GM18520 (cell line): ENCODE measurements at regions not wholly inside any gene's neighbourhood (a gene's known extent, or its start where the extent isn't known, plus 50 kb on each side); places are given as distances from the start of the nearest gene placed in this dataset.
"Not testable (repeated sequence)": the region's sequence is repeated elsewhere in the genome, so short reads cannot be mapped to it uniquely, and the experiment has no call there.

Source experiments
- ATAC-seq: cut with Tn5 transposase; IDR thresholded peaks from one replicate; pipeline ENCODE4 v1.9.1; 2021; ENCODE audit not compliant: unreplicated experiment

DNA sequence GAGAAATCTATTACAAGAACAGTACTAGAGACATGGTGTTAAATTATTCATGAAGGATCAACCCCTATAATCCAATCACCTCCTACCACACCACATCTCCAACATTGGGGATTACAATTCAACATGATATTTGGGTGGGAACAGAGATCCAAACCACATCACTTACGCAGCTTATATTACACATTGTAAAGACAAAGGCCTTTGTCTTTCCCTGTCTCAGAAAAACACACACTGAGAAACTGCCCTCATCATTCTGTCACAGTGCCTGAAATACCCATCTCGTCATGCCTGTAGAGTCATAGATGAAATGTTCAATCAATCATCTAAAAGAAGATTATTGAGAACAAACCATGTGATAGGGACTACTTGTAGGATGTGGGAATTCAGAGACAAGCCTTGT lies 558.8 kb upstream of the GRIA3 start:
- no peak for ATAC-seq

DNA sequence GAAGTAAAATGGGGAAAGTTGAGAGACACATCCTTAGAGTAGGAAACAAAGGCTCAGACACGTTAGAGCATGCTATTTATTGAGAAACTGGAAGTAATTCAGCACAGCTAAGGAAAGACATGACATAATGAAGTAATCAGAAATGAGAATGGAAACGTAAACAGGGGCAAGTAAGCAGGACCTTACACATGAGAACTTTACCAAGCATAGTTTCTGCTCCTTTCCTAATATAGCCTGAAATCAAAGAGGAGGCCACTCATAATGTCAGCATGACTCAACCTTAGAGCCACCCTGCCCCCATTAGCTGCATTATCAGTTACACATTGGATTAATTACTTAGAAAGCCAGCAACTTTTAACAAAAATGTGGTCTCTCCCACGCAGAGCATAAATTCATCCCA lies 558.3 kb upstream of the GRIA3 start:
- no peak for ATAC-seq

DNA sequence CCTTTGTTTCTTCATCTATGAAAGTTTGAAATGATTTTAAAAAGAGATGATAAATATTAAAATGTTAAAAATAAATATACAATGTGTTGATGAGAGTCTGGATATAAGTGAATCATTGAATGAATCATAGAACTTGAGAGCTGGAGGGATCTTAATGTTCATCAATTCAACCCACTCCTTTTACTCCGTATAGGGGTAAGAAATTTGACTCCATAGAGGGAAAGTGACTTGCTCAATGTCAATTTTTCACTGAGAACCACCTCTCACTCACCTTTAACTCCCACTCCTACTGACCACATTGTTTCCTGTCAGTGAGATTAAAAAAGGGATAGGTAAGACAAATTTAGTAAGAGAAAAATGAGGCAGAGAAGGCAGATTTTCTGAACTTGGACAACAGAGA lies 557.2 kb upstream of the GRIA3 start:
- ATAC-seq = no peak

DNA sequence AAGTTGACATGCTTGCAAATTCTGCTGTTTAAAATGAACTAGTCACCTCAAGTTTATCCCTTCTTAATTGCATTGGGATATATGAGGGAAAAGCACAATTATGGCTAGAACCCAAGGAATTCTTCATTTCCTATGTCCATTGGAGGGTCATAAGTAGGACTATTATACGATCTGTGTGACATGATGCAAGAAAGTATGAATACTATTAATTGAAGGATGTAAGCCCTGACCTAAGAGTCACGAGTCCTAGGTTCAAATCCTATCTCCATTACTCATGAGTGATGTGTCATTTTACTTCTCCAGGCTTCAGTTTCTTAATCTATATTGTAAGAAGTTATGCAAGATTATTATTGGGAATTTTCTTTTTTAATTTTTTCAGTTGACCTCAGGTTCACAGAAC lies 542.9 kb upstream of the GRIA3 start:
- ATAC-seq = no peak

DNA sequence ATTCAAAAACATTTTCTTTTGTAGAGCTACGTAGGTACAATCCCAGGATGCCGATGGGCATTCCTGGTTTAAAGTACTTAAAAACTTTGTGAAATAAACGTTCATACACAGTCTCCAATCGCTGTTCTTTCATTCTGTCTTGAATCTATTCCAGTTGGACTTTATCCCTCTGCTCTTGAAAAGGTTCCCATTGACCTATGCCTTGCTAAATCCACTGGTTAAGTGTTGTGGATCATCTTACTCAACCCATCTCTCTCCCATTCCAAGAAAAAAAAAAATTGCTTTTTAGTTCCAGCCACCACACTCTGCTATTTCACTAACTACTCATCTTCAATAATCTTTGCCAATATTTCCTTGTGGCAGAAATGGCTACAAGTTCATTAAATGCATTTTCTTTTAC lies 542.3 kb upstream of the GRIA3 start:
- no peak for ATAC-seq

DNA sequence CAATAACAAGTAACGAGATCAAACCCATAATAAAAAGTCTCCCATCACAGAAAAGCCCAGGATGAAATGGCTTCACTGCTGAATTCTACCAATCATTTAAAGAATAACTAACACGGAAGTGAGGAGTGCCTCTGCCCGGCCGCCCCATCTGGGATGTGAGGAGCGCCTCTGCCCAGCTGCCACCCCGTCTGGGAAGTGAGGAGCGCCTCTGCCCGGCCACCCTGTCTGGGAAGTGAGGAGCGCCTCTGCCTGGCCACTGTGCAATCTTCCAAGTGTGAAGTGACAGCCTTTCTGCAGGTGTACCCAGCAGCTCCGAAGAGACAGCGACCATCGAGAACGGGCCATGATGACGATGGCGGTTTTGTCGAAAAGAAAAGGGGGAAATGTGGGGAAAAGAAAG lies 528.8 kb upstream of the GRIA3 start:
- ATAC-seq = not testable (repeated sequence)

DNA sequence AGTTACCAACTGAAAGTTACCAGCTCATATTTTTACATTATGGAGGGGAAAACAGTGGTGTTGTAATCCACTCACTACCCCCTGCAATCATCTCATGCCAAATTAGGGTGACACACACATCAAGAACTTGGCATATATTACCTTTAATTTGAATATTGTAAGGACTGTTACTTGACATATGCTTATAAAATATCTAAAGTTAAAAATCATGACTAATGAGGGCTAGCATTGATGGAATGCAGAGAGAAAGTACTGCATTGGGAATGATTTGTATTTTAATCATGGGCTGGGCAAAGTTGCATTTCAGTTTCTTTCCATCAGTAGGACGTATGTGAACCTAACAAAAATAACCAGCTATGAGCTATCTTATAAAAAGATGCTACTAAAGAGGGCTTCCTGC lies 517.5 kb upstream of the GRIA3 start:
- no peak for ATAC-seq

DNA sequence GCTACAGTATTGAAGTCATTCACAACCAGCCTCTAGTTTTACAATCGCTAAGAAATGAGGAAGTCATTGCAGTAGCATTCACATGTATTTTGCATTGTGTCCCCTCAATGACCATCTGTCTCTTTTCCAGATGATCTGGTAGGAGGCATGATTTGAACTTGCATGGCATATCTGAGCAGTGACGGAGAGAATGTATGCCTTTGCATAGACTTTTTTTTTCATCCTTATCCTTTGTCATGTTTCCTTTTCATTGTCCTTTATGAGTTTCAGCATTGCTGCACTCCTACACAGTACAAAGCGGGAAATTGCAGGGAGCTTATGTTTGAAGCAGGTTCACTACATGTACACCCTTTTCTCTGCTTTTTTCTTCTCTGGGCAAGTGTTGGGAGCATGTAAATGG lies 516.4 kb upstream of the GRIA3 start:
- ATAC-seq = no peak

DNA sequence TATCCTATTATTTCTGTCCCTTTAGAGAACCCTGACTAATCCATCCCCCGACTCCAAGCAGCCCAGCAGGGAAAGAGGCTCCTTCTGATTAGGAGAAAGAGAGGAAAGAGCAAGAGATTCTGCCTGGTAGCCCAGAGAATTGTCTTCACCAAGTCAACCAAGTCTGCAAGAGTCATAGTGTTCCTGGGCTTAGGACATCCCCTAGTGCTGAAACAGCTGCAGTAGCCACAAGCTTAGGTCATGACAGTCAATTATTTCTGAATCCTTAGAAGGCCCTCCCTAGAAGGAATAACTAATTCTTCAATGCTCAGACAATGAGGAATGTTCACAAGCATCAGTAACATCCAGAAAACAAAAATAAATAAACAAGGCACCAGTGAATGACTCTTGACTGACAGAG lies 480.3 kb upstream of the GRIA3 start:
- no peak for ATAC-seq

DNA sequence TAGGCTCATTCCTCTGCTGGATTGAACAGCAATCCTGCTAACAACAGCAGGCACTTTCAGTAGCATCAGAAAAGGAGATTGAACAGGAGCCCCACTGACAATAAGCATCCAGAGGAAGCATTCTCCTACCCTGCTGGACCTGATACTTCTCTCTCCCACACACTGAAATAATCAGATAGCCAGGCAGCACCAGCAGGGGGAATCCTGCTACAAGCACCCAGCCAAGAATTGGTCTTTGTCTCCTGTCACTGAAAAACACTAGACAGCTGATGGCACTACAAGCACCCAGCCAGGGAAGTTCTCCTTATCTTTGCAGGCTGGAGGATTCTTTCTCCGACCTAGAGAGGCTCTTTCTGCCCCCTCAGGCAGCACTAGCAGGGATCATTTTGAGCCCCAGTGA lies 444.3 kb upstream of the GRIA3 start:
- no peak for ATAC-seq

DNA sequence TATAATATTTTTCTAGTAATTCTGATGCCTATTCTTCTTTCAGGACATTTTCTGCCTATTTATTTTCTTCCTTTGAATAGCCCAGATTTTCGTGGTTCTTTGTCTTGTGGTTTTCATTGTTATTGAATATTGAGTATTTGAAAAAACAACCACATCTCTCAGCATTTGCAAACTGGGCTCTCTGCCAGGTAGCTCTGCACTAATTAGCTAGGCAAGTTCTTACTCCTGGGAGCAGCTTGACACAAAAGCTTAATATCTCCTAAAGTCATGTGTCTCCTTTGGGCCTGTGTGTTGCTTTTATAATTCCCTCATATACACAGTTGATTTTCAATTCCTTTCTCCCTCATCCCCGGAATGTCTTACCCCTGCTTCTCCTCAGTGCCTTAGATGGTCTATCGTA lies 413.5 kb upstream of the GRIA3 start:
- ATAC-seq = no peak

DNA sequence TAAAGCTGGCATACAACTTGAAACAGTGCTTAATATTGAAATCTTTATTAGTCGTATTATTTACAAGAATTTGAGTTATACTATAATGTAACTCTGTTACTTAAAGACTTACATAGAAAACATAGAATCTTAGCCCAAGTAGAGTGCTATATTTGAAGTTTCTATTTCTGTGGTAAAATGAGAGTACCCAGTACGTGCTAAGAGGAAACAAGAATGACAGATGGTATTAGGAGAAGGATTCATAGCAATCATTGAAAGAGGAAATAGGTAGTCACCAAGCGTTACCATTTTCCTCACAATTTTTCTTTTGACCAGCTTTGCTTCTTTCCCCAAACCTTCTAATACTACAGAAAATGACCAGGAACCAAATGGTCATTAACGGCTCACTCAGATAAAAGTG lies 412.1 kb upstream of the GRIA3 start:
- no peak for ATAC-seq

DNA sequence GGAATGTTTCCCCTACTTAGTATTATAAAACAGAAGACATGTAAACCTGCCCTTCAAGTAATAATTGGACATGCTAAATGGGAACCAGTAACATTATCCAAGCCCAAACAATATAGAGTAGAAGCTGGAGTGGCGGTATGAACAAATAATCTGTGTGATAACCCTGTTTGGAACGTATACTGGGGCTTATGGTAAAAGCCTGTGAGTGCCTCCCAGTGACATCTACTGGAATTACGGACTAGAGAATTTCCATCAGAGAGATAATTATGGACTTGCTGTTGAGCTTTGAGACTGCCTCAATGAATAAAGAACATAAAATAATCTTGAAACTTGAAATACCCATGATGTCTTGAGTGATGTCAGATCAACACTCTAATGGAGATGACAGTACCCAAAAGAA lies 406.3 kb upstream of the GRIA3 start:
- ATAC-seq = no peak

DNA sequence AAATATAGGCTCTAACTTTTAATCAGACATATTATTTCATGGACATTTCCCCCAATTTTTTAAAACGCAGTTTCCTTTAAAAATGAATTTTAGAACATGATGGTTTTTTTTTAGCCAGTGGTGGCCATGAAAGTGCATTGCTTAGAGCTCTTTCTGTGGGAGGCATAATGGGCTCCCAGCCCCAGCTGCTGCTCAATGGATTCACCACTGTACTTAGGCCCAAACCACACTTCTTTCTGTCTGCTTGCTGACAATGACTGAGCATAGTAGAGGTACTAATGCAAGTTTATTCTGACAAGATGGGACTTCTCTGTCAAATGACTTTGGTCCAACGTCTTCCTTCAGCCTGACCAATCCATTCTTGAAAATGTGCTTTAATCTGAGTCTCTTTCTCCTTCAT lies 400.2 kb upstream of the GRIA3 start:
- no peak for ATAC-seq

DNA sequence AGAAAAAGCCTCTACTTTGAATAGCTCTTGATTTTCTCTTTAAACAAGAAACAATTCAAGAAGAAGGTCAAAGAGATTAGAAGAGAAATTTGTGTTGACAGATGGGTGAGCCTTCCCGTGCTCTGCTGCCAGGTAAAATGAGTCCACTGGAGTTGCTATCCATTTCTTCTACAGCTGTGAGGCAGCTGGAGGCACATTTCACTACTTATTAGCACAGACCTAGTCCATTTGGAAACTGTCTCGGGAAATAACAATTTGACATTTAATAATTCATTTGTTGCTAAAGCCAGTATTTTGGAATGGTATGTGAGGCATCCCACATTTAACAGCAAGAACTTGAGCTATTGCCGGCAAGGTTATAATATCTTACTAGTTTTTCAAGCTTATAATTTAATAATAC lies 396.8 kb upstream of the GRIA3 start:
- no peak for ATAC-seq

DNA sequence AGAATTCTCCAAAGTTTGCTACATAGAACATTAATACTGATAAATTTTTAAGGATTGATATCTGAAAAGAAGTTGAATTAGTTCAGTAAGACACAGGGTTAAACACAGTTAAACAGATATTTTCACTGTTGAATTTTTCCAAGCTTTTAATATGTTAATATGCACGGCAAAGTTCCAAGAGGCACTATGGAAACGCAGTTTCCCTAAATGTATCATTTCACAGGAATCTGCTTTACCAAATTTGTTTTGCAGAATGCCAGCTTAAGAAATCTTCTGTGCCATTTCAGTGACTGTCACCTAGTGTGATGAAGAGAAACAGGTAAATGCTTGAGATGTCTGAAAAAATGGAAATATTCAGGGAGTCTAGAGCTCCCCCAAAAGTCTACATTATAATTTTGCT lies 395.9 kb upstream of the GRIA3 start:
- ATAC-seq = no peak

DNA sequence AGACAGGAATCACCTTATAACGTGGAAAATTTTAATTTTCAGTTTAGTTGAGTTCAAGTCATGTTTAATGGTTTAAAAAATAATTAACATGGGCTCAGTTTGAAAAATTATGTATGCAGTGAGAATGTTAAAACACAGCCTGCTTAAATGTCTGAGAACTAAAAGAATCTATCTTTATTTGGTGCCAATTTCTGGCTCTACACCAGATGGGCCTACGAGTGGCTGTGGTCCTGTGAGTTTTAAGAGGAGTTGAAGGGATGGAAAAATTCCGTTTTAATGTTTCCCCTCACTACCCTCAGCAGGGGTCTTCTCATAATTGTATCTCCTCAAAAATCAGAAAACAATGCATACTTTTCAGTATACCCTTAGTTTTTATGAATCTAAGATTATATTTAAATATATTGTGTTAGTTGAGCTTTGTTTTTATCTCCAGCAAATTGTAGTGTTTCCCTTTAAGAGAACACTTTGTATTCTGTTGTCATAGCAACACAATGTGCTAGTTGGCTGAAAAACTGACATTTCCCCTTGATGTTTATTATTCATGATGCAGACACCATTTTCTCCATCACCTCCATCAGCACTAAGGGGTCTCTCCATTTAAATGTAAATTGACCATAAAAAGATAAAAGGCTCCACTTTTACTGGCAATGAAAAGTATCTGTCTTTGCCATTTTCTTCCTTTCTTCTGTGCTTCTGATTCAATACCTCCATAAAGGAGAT lies 393.5 kb upstream of the GRIA3 start:
- no peak for ATAC-seq

DNA sequence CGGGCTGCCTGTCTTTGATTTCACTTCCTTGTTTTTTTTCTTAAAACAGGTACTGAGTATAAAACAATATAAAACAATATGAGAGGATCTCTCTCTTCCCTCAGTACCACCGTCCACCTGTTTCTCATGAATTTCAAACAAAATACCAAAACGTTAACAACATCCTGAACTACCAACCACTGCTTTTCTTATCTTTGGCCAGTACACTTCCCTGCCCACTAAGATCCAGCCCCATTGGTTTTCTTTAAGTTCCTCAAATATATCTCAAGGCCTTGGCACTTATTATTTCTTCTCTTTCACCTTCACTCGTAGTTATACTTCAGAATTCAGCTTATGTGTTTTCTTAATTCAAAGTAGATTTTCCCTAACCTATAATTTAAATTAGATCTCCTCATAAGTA lies 370.2 kb upstream of the GRIA3 start:
- ATAC-seq = no peak

DNA sequence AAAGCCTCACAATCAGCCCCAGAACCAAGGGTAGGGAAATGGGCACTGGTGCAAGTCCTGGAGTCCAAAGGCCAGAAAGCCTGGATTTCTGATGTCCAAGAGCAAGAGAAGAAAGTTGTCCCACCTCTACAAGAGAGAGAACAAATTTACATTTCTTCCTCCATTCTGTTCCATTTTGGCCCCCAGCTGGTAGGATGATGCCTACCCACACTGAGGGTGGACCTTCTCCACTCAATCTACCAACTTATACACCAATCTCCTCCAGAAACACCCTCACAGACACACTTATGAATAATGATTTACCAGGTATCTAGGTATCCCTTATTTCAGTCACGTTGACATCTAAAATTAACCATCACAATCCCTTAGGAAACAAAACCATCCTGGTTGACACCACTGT lies 367.8 kb upstream of the GRIA3 start:
- no peak for ATAC-seq

DNA sequence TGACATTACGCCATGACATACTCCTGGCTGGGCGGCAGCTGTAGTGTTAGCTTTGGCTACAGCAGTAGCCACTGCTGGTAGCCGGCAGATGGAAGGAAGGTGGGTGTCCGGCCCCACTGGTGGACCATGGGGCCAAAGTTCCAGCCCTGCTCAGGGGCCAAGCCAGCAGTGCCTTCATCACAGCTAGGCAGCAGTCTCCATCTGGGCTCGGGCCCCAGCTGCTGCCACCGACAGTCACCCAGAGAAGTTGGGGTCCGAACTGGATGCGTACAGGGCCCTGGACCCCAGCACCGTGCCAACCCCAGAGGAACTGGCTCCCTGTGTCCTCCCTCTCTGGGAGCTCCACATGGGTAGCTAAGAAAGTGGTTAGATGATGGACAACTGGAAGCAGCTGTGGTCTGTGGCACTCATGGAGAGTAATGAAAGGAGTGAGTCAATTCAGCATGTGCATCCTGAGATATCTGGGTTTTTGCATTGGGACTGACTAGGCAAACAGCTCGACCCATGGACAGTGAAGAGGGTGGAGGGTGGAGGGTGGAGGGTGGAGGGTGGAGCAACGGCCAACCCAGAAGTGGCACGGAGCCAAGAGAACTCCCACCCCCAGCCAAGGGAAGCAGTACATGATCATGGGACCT lies 366.6 kb upstream of the GRIA3 start:
- ATAC-seq = no peak

DNA sequence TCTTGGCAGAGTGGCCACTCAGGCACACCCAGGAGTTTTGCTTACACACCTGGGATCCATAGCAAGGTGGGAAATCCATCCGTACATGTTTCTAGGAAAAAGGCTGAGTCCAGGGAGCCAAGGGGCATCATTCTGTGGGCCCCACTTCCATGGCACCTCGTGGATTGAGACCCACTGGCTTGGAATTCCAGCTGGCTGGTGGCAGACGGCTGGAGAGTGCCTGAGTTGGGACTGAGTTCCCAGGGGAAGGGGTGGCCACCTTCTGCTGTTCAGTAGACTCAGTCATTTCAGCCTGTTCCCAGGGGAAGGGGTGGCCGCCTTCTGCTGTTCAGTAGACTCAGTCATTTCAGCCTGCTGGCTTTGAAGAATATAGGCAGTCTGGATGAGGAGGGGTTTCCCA lies 366.0 kb upstream of the GRIA3 start:
- ATAC-seq = no peak

DNA sequence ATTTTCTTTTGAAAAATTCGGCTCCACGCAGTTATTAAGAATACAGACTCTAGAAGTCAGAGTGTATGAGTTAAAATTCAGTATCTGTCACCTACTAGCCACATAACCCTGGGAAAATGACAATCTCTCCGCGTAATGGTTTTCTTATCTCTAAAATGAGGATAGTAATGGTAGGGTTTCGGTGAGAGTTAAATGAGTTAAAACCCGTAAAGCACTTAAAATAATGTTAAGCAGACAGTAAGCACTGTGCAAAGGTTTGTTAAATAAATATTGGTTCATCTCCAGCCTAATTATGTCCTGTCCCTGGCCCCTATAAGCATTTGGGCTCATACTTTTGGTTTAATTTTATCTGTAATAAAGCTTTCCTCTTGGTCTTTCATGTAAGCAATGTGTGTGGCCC lies 350.8 kb upstream of the GRIA3 start:
- ATAC-seq = no peak

DNA sequence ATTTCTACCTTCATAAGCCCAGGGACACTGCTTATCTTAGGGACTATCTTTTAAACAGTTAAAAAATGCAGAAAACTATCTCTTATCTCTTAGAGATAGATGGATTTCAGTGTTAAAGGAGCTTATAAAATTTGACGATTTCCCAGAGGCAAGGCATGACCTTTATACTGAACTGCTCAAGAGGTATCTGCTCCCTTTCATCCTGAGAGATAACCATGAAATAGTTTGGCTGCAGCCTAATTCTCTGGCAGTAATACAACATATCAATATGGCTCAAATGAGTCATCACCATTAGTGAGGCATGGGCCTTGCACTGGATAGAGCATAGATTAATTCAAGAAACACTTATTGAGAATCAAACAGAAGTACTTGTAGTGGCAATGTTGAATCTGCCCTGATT lies 348.2 kb upstream of the GRIA3 start:
- no peak for ATAC-seq
